ENCODE measurements at regions not wholly inside any gene's neighbourhood (a gene's known extent, or its start where the extent isn't known, plus 50 kb on each side); places are given as distances from the start of the nearest gene placed in this dataset.

DNA sequence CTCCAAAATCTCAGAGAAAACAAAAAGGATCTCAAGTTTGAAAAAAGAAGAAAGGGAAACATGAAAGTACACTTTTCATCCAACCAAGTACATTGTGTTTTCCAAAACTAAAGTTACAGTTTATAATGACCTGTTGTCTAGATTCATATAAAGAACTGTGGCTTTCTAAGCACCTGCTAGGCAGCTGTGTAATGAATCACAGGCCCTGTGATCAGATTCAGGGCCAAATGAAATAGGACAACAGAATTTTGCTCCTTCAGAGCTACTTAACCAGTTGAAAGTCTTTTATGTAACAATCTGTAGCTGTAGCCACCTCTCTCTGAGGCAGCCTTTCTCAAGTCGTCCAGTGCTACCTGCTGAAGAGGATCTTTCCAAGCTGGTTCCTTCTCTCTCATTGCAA, 960.0 kb upstream of the RAG2 start:
- Histone ChIP-seq H2BK20ac (ENCODE audit: low read depth, low read length, poor library complexity, severe bottlenecking) (no peak overlapping the region), H2AFZ (ENCODE audit: low read length) (no peak overlapping the region), H4K20me1 (ENCODE audit: control insufficient read depth, insufficient read depth, insufficient read length) (no peaks in the 10 kb centered on the region), H2BK15ac (ENCODE audit: low read depth, low read length) (no peak overlapping the region), H4K5ac (ENCODE audit: insufficient read length, low read depth, low read length) (no peak overlapping the region), H3K18ac (ENCODE audit: insufficient read length, low read depth, low read length) (no peak overlapping the region), H3K9ac (ENCODE audit: extremely low read depth, insufficient read length, low read length) (no peak overlapping the region), H2BK12ac (ENCODE audit: insufficient read length, low read depth, low read length) (no peak overlapping the region), H3K56ac (ENCODE audit: insufficient read length, low read depth, low read length) (no peak overlapping the region), H3K4me2 (ENCODE audit: insufficient read depth, insufficient read length, low read length) (no peak overlapping the region), H3K27me3 (ENCODE audit: insufficient read depth, low read length) (no peaks in the 10 kb centered on the region), H3K4me1 (ENCODE audit: insufficient read depth, low read length) (no peaks in the 10 kb centered on the region), H2BK5ac (ENCODE audit: insufficient read length, low read length) (no peak overlapping the region), H3T11ph (ENCODE audit: low read length) (no peak overlapping the region), H4K91ac (ENCODE audit: insufficient read length, low read depth, low read length) (no peak overlapping the region), H3K79me1 (ENCODE audit: insufficient read depth, low read depth, low read length, poor library complexity, severe bottlenecking) (no peaks in the 10 kb centered on the region), H3K14ac (ENCODE audit: insufficient read depth, low read length) (no peak overlapping the region), H3K9me3 (ENCODE audit: control insufficient read depth, low read depth, low read length) (no peaks in the 10 kb centered on the region), H3K23me2 (ENCODE audit: insufficient read length, low read depth, low read length, poor library complexity, severe bottlenecking) (no peaks in the 10 kb centered on the region), H4K8ac (replicated peaks; ENCODE audit: insufficient read length, low read depth, low read length) (no peak overlapping the region), H3K79me2 (ENCODE audit: insufficient read depth, low read length) (no peaks in the 10 kb centered on the region), H3K23ac (ENCODE audit: insufficient read length, low read depth, low read length) (no peak overlapping the region), H2BK120ac (ENCODE audit: low read depth, low read length, poor library complexity, severe bottlenecking) (no peak overlapping the region), H3K27ac (ENCODE audit: insufficient read length, low read depth, low read length) (no peak overlapping the region), H3K4ac (ENCODE audit: low read depth, low read length) (no peak overlapping the region), H2AK5ac (ENCODE audit: insufficient read length, low read length) (no peak overlapping the region)
- Mint-ChIP-seq H3K27ac (no peak overlapping the region), H3K4me3 (no peak overlapping the region), H3K27me3 (ENCODE audit: low read depth) (no peaks in the 10 kb centered on the region), H3K36me3 (ENCODE audit: insufficient read depth in 1 of 3, low read depth in 3 of 3) (no peaks in the 10 kb centered on the region), H3K4me1 (no peaks in the 10 kb centered on the region), H3K9me3 (no peaks in the 10 kb centered on the region)
- TF ChIP-seq, protein P1, sequence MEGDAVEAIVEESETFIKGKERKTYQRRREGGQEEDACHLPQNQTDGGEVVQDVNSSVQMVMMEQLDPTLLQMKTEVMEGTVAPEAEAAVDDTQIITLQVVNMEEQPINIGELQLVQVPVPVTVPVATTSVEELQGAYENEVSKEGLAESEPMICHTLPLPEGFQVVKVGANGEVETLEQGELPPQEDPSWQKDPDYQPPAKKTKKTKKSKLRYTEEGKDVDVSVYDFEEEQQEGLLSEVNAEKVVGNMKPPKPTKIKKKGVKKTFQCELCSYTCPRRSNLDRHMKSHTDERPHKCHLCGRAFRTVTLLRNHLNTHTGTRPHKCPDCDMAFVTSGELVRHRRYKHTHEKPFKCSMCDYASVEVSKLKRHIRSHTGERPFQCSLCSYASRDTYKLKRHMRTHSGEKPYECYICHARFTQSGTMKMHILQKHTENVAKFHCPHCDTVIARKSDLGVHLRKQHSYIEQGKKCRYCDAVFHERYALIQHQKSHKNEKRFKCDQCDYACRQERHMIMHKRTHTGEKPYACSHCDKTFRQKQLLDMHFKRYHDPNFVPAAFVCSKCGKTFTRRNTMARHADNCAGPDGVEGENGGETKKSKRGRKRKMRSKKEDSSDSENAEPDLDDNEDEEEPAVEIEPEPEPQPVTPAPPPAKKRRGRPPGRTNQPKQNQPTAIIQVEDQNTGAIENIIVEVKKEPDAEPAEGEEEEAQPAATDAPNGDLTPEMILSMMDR (conservative IDR thresholded peaks at IDR 0.05), result no peak
- DNase-seq, result no peak
- WGBS (ENCODE audit: extremely low coverage, insufficient read length, low lambda C conversion rate), result no CpG with 5 or more reads among the region's 1 CpG
